Psoas muscle (tissue), 7 donors: ENCODE measurements at regions not wholly inside any gene's neighbourhood (a gene's known extent, or its start where the extent isn't known, plus 50 kb on each side); places are given as distances from the start of the nearest gene placed in this dataset.

Experiments used
- ATAC-seq, 4 donors: fragments of 200-7000 bp; cut with Tn5 transposase; one replicate each; pipeline ENCODE4 v1.9.1; 2020; ENCODE audit warnings: moderate library complexity in 3 of 4, mild to moderate bottlenecking in 2 of 4
- DNase-seq, 2 donors: peaks; one replicate each; pipeline ENCODE4 v3.0.0-alpha.2; 2020
- H3K27ac ChIP-seq: fragments of 200-600 bp; one replicate; pipeline ENCODE4 v1.8.0; 2022
- H3K27me3 ChIP-seq, 3 donors: fragments of 200-600 bp in 1 of 3; one replicate each; pipeline versions ENCODE4 v1.6.1 to v1.8.0; 2013 to 2022; ENCODE audit warnings: low read length in 2 of 3, mild to moderate bottlenecking in 2 of 3, moderate library complexity in 1 of 3; ENCODE audit not compliant: insufficient read depth in 3 of 3
- H3K36me3 ChIP-seq, 2 donors: fragments of 200-600 bp in 1 of 2; one replicate each; pipeline versions ENCODE4 v1.6.1 to v1.8.0; 2013 to 2022; ENCODE audit warnings: low read depth in 1 of 2, mild to moderate bottlenecking in 1 of 2, moderate library complexity in 1 of 2; ENCODE audit not compliant: insufficient read depth in 1 of 2
- H3K4me1 ChIP-seq: fragments of 200-600 bp; one replicate; pipeline ENCODE4 v1.8.0; 2022
- H3K4me3 ChIP-seq: fragments of 200-600 bp; one replicate; pipeline ENCODE4 v1.8.0; 2022; ENCODE audit warnings: mild to moderate bottlenecking
- H3K9me3 ChIP-seq: fragments of 200-600 bp; one replicate; pipeline ENCODE4 v1.8.0; 2022
- WGBS, 3 donors: extraction: QIAGEN DNeasy Blood & Tissue Kit; methylation state at CpG; one replicate each; pipeline versions ENCODE4 v1.1.6 to v1.1.7; 2013; 5-methylcytosine and 5-hydroxymethylcytosine counted together
- intact Hi-C, 2 donors: fragments of 100-400 bp; cut with DNase I; formaldehyde crosslinking; loops; one replicate each; pipeline versions ENCODE4 v1.11.0 to v1.14.2; 2022
- TF ChIP-seq, protein P1 (sequence below): fragments of 200-600 bp; IDR thresholded peaks from one replicate; pipeline ENCODE4 v1.8.0; 2022; ENCODE audit warnings: antibody characterized with exemption
- donor health status: healthy with polysubstance abuse.
- donor health status: DM: no; HTN: no; CAD: no; lungs with moderate emphysema.
- donor health status: Bipolar disorder and iron deficiency.
- donor health status: healthy.
- donor health status: DM: yes; HTN: yes; CAD: no.
- donor health status: DM: no; HTN: no; CAD: no.
- donor health status: DM: yes; HTN: yes; CAD: no.

- no peak for ATAC-seq
- H3K27me3 ChIP-seq, result peaks cover 0 to 2% (median 0%) of the 10 kb centered on the region in 3 donors
These were observed 154.8 kb upstream of the WSCD1 start for GRCh38 chr17:5915337-5915736.

GRCh38 chr17:5919089-5919488, 151.1 kb upstream of the WSCD1 start:
- TF ChIP-seq, protein P1, sequence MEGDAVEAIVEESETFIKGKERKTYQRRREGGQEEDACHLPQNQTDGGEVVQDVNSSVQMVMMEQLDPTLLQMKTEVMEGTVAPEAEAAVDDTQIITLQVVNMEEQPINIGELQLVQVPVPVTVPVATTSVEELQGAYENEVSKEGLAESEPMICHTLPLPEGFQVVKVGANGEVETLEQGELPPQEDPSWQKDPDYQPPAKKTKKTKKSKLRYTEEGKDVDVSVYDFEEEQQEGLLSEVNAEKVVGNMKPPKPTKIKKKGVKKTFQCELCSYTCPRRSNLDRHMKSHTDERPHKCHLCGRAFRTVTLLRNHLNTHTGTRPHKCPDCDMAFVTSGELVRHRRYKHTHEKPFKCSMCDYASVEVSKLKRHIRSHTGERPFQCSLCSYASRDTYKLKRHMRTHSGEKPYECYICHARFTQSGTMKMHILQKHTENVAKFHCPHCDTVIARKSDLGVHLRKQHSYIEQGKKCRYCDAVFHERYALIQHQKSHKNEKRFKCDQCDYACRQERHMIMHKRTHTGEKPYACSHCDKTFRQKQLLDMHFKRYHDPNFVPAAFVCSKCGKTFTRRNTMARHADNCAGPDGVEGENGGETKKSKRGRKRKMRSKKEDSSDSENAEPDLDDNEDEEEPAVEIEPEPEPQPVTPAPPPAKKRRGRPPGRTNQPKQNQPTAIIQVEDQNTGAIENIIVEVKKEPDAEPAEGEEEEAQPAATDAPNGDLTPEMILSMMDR, result no peak
- Histone ChIP-seq H3K4me3 (no peak overlapping the region), H3K9me3 (no peaks in the 10 kb centered on the region), H3K36me3 (no peaks in the 10 kb centered on the region), H3K27me3 (peaks cover 0 to 2% (median 0%) of the 10 kb centered on the region in 3 donors), H3K4me1 (no peaks in the 10 kb centered on the region), H3K27ac (no peak overlapping the region)
- ATAC-seq (no peak), DNase-seq (no peak)
- intact Hi-C loops, result no loop called here
- WGBS, 3 donors, result 76 to 84% (median 82%) methylated on average over 4 of the region's 4 CpGs

More at GRCh38 chr17:5915337-5915736, 154.8 kb upstream of the WSCD1 start:
- no peak overlapping the region for H3K4me3 ChIP-seq
- WGBS, 3 donors, result 67 to 81% (median 70%) methylated on average over 2 of the region's 2 CpGs
- H3K9me3 ChIP-seq, result no peaks in the 10 kb centered on the region
- intact Hi-C loops, result no loop called here
- DNase-seq, result no peak
- H3K36me3 ChIP-seq, result no peaks in the 10 kb centered on the region
- no peaks in the 10 kb centered on the region for H3K4me1 ChIP-seq
- no peak overlapping the region for H3K27ac ChIP-seq
- TF ChIP-seq, protein P1, result no peak

DNA sequence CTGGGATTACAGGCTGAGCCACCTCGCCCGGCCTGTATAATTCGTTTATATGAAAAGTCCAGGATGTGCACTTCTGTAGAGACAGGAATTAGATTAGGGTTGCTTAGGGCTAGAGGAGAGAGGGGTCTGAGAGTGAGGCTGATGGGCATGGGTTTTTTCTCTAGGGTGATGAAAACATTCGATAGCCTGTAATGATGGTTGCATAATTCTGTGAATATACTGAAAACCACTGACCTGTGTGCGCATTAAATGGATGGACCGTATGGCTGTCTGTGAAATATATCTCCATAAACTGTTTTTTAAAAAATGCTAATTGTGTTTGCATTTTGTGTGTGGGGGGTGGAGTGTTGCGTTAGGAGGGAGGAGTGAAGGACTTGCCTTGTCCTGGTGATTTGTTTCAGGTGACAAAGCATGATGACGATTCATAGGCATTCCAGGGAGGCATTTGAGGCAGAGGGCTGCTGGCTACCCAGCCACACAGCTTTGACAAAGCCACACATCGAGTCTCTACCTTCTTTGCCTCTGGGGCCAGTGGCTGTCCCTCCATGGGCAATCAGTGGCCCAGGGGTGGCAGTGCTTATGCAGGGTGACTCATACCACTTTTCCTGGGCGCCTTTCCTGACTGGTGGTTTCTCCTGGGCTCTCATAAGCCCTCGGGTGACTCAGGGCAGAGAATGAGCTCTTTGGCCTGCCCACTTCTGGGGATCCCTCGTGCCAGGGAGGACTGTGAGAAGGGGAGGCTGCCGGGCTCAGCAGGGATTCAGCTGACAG, 148.5 kb upstream of the WSCD1 start:
- ATAC-seq (peak; percentile 58 to 85 (median 84)), DNase-seq (peak in 1 of 2 donors; percentile 15)
- H3K27ac ChIP-seq, result no peak overlapping the region
- H3K36me3 ChIP-seq, result no peaks in the 10 kb centered on the region
- TF ChIP-seq, protein P1, result no peak
- H3K4me1 ChIP-seq, result no peaks in the 10 kb centered on the region
- intact Hi-C loops, result no loop called here
- no peaks in the 10 kb centered on the region for H3K9me3 ChIP-seq
- WGBS, 3 donors, result 70 to 75% (median 74%) methylated on average over 13 of the region's 13 CpGs
- no peaks in the 10 kb centered on the region for H3K27me3 ChIP-seq
- no peak overlapping the region for H3K4me3 ChIP-seq

GRCh38 chr17:5922476-5922875, 147.7 kb upstream of the WSCD1 start:
- no peak overlapping the region for H3K27ac ChIP-seq
- ATAC-seq, result peak in 3 of 4 donors; percentile 72 to 82 (median 82)

More at GRCh38 chr17:5922476-5922875, 147.7 kb upstream of the WSCD1 start:
- H3K9me3 ChIP-seq, result no peaks in the 10 kb centered on the region
- no peak overlapping the region for H3K4me3 ChIP-seq
- intact Hi-C loops, result no loop called here
- WGBS, 3 donors, result 66 to 81% (median 74%) methylated on average over 10 of the region's 10 CpGs
- no peaks in the 10 kb centered on the region for H3K36me3 ChIP-seq
- H3K27me3 ChIP-seq, result no peaks in the 10 kb centered on the region
- TF ChIP-seq, protein P1, result no peak
- peak in 1 of 2 donors; percentile 17 for DNase-seq
- H3K4me1 ChIP-seq, result no peaks in the 10 kb centered on the region
